Upper lobe of left lung (tissue), 4 donors: ENCODE measurements at regions not wholly inside any gene's neighbourhood (a gene's known extent, or its start where the extent isn't known, plus 50 kb on each side); places are given as distances from the start of the nearest gene placed in this dataset.

Experiments
- CTCF ChIP-seq, 6 experiments: fragments of 450-650 bp in 4 of 6; fragments of 200-600 bp in 2 of 6; sonication (generic) in 2 of 6; IDR thresholded peaks; one replicate each; pipeline ENCODE4 v1.5.1; 2016 to 2019; ENCODE audit warnings: antibody characterized with exemption in 6 of 6
- POLR2A ChIP-seq, 4 donors: fragments of 450-650 bp; IDR thresholded peaks; one replicate each; pipeline ENCODE4 v1.5.1; 2016 to 2017; ENCODE audit warnings: antibody characterized with exemption in 4 of 4, mild to moderate bottlenecking in 2 of 4

- no peak for TF ChIP-seq CTCF (IDR thresholded peaks at IDR 0.05)
- TF ChIP-seq POLR2A (IDR thresholded peaks at IDR 0.05) = no peak
Measured at GRCh38 chr4:30281986-30282385, 438.2 kb upstream of the PCDH7 start.
